IPS DF 6.9 (cell line): ENCODE measurements at regions not wholly inside any gene's neighbourhood (a gene's known extent, or its start where the extent isn't known, plus 50 kb on each side); places are given as distances from the start of the nearest gene placed in this dataset.

Experiments
- DNase-seq: peaks from one replicate; pipeline ENCODE4 v3.0.0-alpha.2; 2013; ENCODE audit warnings: low read depth, low spot score
- H3K27ac ChIP-seq: one replicate; pipeline ENCODE4 v1.5.1; 2013; ENCODE audit warnings: low read length, control low read depth
- H3K27me3 ChIP-seq: 2 replicates; pipeline ENCODE4 v1.6.1; 2013; ENCODE audit warnings: mild to moderate bottlenecking, low read length; ENCODE audit not compliant: control insufficient read depth, insufficient read depth
- H3K36me3 ChIP-seq: 2 replicates; pipeline ENCODE4 v1.6.1; 2013; ENCODE audit warnings: low read length; ENCODE audit not compliant: control insufficient read depth, insufficient read depth
- H3K4me1 ChIP-seq: 2 replicates; pipeline ENCODE4 v1.6.1; 2013; ENCODE audit warnings: low read length; ENCODE audit not compliant: control insufficient read depth, insufficient read depth
- H3K4me3 ChIP-seq: 2 replicates; pipeline ENCODE4 v1.5.1; 2013; ENCODE audit warnings: mild to moderate bottlenecking, low read length
- H3K9me3 ChIP-seq: 2 replicates; pipeline ENCODE4 v1.6.1; 2013; ENCODE audit warnings: low read length, inconsistent platforms; ENCODE audit not compliant: control insufficient read depth, insufficient read depth
- WGBS: extraction: QIAGEN DNeasy Blood & Tissue Kit; methylation state at CpG from one replicate; pipeline ENCODE4 v1.1.7; 2013; ENCODE audit warnings: mixed read lengths, missing lambda C conversion rate; ENCODE audit not compliant: insufficient read length, insufficient coverage; 5-methylcytosine and 5-hydroxymethylcytosine counted together

- Histone ChIP-seq H3K27me3 (no peaks in the 10 kb centered on the region), H3K4me3 (no peak overlapping the region), H3K27ac (no peak overlapping the region), H3K36me3 (no peaks in the 10 kb centered on the region), H3K9me3 (no peaks in the 10 kb centered on the region), H3K4me1 (no peaks in the 10 kb centered on the region)
- whole genome bisulfite sequencing, result no CpG with 5 or more reads among the region's 3 CpGs
- DNase-seq, result no peak
Observed at GRCh38 chr4:169815606-169816005, 57.9 kb upstream of the HPF1 start.

GRCh38 chr4:169811476-169811875 is 53.7 kb upstream of the HPF1 start:
- Histone ChIP-seq H3K4me1 (no peaks in the 10 kb centered on the region), H3K27ac (no peak overlapping the region), H3K36me3 (no peaks in the 10 kb centered on the region), H3K4me3 (no peak overlapping the region), H3K9me3 (no peaks in the 10 kb centered on the region), H3K27me3 (no peaks in the 10 kb centered on the region)
- WGBS, result no CpG with 5 or more reads among the region's 2 CpGs
- DNase-seq, result no peak

- no CpG with 5 or more reads among the region's 6 CpGs for WGBS
- DNase-seq, result peak; percentile 35
- Histone ChIP-seq H3K4me1 (no peaks in the 10 kb centered on the region), H3K27me3 (no peaks in the 10 kb centered on the region), H3K36me3 (no peaks in the 10 kb centered on the region), H3K9me3 (no peaks in the 10 kb centered on the region), H3K4me3 (no peak overlapping the region), H3K27ac (no peak overlapping the region)
Observed at GRCh38 chr4:169810325-169811323, 52.9 kb upstream of the HPF1 start.

GRCh38 chr4:169807934-169808509 is 50.3 kb upstream of the HPF1 start:
- no peak for DNase-seq
- Histone ChIP-seq H3K27ac (no peak overlapping the region), H3K4me3 (no peak overlapping the region), H3K27me3 (no peaks in the 10 kb centered on the region), H3K4me1 (no peaks in the 10 kb centered on the region), H3K9me3 (no peaks in the 10 kb centered on the region), H3K36me3 (no peaks in the 10 kb centered on the region)
- no CpG with 5 or more reads among the region's 5 CpGs for WGBS
